EH (cell line): ENCODE measurements at regions not wholly inside any gene's neighbourhood (a gene's known extent, or its start where the extent isn't known, plus 50 kb on each side); places are given as distances from the start of the nearest gene placed in this dataset.
"Not testable (repeated sequence)": the region's sequence is repeated elsewhere in the genome, so short reads cannot be mapped to it uniquely, and the experiment has no call there.

Experiments used
- DNase-seq: peaks from one replicate; pipeline ENCODE4 v3.0.0-alpha.2; 2015; ENCODE audit warnings: low read depth

DNA sequence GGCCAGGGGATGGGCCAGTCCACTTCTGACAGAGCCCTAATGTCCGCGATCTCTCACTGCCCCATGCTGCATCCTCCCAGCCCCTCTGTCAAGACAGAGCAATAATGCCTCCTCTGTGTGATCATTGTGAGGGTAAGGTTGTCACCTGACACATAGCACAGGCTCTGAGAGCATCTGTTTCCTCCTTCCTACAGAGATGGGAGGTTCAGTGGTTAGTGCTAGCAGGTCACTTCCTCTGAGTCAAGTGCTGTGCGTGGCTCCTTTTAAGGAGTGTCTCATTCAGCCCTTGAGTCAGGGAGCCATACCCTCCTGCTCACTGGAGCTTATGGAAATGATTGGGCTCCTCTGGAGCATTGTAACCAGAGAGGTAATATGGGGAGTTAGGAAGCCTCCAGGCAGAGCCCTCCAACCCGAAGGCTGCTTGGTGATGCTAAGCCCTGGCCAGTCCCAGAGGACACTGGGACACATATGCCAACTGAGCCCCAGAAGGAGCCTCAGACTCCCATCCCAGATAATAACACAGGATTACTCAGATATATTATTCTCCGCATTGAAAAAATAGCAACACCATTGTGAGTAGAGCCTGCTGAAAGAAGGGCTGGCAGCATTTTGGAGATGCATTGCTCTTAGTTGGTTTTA lies 189.0 kb downstream of the GALNT1 start:
- no peak for DNase-seq

- DNase-seq: no peak
Measured at GRCh38 chr18:35771172-35771571, 189.6 kb downstream of the GALNT1 start.

DNA sequence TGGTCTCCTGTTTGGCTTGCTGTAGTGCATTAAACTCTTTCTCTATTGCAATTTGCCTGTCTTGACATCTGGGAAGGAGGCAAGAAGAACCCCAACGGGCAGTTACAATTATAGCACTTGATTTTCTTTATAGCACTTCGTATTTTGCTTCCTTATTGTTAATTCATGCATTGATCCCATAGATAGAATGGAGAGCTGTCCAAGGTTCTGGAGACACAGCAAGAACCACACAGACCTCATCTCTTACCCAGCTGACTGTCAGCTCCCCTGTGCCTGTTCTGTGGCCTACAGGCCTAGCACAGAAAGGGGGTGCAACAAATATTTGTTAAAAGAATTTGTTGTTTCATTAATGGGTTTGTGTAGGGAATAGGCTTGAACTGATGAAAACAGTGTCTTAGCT lies 194.3 kb downstream of the GALNT1 start:
- DNase-seq: peak; percentile 33

GRCh38 chr18:35776473-35776872 lies 194.9 kb downstream of the GALNT1 start:
- peak; percentile 33 for DNase-seq

- no peak for DNase-seq
Measured at GRCh38 chr18:35777039-35777438, 195.4 kb upstream of the RMP24 start.

- no peak for DNase-seq
Measured at GRCh38 chr18:35778850-35779627, 193.4 kb upstream of the RMP24 start.

- DNase-seq: no peak
Measured at GRCh38 chr18:35780937-35781336, 191.5 kb upstream of the RMP24 start.

- no peak for DNase-seq
Measured at GRCh38 chr18:35782926-35783325, 189.6 kb upstream of the RMP24 start.

- no peak for DNase-seq
Measured at GRCh38 chr18:35786365-35787042, 186.0 kb upstream of the RMP24 start.

DNA sequence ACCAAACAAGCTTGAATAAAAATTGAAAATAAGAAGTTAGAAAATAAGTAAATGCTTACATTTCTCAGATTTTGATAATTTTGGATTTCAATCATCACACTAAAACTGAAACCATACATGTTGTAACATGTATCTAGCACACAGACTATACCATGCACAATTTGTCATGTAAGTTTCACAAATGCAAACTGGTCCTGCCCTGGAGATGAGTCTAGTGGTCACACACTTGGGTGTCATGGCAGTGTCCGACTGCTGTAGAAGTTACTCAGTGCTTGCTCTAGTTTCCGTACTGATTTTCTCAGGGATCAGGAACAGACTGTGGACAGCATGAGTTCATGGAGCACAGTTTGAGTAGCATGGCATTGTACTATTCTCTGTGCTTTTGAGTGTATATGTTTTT lies 182.9 kb upstream of the RMP24 start:
- DNase-seq: no peak

- DNase-seq: no peak
Measured at GRCh38 chr18:35797948-35798347, 174.5 kb upstream of the RMP24 start.

DNA sequence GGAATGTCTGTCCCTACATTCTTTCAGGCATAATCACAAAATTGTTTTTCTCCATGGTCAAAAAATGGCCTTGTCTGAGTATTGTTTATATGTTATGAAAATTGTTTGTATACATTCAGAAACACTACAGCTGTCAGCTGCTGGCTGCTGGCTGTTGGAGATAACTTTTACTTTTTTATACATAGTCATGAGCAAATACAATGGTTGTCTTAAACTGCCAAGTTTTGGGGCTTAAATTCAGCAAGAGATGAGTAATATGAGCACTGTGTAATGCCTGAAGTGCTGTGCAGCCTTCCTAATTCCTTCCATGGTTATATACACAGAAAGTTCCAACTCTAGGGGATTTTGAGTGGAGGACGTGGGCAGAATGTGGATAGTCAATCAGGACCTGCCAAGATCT lies 168.9 kb upstream of the RMP24 start:
- DNase-seq: no peak

DNA sequence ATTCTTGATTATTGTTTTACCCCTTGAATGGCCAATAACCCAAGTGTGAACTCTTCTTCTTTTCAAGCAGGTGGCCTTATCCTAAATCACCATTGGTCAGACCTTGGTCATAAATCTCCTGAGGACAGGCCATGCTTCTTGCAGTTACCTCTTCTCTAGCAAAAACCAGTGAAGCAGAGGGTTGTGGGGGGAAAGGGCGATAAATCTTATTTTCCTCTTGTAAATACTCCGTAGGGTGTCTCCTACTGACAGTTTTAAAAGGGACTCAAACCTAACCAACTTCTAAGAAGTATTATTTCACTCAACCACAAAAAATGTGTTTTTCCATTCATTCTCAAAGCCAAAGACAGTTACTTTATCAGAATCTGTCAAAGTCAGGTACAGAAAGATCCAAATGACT lies 168.1 kb upstream of the RMP24 start:
- DNase-seq: no peak

DNA sequence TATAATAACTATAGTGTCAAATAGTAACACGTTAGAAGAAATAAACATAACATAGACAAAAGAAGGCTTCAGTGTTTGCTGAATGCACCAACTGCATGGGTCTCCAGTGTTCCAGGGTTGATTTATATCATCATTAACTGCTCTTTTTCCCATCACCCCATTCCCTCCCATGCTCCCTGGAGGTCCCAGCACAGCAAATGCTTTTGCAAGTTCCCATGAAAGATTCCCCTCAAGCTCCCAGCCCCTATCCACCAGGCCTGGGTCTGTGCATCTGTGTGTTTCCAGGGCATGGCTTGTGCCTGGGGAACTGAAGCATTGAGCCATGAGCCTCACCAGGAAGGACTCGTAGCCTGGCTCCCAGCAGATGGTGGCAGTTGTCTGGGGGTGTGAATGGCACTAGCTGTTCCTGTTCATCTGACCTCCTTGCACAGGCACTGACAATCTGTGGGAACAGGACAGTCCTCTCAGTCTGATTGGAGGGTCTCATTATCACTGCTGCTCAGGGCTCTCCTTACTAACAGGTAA lies 164.6 kb upstream of the RMP24 start:
- no peak for DNase-seq

DNA sequence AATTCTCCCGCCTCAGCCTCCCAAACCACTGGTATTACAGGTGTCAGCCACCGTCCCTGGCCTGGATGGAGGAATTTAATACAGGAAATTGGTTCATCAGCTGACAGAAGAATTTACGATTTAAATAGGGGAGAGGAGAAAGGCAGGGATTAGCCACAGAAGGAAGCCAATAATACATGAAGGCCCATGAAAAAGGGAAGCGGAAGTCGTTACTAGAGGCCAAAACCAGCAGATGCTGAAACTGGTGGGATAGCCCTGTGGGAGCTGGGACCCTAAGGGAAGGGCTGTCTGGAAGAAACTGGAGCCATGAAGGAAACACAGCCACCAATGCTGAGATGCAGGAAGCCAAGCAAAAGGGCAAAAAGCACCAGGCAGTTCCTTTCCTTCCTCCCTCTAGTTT lies 163.7 kb upstream of the RMP24 start:
- DNase-seq: no peak

- DNase-seq: no peak
Measured at GRCh38 chr18:35810520-35810919, 162.0 kb upstream of the RMP24 start.

DNA sequence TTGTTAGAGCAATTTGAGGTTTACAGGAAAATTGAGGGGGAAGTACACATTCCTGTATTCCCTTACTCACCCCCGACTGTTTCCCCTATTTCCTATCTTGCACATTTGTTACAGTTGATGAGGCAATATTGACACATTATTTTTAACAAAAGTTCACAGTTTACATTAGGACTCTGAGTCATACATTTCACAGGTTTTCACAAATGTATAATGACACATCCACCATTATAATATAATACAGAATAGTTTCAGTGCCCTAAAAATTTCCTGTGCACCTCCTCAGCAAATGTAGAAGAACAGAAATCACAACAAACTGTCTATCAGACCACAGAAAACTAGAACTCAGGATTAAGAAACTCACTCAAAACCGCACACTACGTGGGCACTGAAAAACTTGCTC lies 160.6 kb upstream of the RMP24 start:
- no peak for DNase-seq

- DNase-seq: not testable (repeated sequence)
Measured at GRCh38 chr18:35815011-35815410, 157.5 kb upstream of the RMP24 start.

DNA sequence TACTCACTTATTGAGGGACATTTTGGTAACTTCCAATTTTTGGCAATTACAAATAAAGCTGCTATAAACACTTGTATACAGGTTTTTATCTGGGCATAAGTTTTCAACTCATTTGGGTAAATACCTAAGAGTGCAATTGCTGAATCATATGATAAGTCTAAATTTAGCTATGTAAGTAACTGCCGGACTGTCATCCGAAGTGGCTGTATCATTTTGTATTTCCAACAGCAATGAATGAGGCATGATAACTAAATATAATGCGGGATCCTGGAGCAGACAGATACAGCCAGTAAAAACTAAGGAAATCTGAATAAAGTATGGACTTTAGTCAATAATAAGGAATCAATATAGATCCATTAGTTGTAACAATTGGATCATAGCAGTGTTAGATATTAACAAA lies 156.5 kb upstream of the RMP24 start:
- DNase-seq: no peak

DNA sequence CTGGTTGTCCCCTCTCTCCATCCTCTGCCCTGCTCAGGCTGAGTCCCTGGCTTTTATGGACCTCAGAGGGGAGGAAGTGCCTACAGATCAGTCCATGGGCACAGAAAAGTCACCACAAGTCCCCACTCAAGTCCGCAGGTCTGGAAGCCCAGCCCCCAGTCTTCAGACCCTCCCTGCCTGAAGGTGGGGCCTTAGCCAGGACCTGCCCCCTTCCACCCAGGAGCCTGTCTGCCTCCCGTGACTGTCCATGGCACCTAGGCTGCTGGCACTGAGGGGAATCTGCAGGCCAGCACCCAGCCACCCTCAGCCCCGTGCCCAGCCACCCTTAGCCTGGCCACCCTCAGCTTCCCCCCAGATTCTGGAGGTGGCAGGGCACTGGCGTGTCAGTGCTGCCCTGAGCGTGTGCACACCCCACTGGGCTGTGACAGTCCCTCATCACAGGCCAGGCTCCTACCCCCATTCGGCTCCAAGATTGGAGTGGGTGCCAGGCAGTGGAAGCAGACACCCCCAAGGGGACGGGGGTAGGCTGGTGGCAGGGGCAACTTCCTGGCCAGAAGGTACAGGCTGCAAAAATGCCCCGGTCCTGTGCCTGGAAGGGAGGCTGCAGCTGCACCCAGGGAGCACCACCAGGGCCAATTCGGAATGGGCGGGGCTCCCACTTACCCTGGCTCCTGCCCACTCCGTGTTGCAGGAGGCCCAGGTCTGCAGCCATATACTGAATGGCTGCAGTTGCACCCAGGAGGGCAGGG lies 154.7 kb upstream of the RMP24 start:
- DNase-seq: no peak

GRCh38 chr18:35818353-35818667 lies 154.2 kb upstream of the RMP24 start:
- no peak for DNase-seq

DNA sequence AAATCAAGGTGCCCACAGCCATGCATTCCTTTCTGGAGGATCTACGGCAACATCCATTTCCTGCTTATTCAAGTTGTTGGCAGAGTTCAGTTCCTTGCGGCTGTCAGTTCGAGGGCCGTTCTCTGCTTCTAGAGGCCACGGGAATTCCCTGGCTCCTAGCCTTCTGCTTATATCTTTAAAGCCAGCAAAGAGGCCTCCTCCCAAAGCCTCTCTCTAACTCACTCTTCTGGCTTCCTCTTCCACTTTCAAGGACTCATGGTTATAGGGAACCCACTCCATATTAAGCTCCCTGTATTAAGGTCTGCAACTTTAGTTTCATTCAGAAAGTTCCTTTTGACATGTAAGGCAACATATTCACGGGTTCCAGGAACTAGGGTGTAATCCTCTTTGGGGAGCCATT lies 150.1 kb upstream of the RMP24 start:
- DNase-seq: no peak

DNA sequence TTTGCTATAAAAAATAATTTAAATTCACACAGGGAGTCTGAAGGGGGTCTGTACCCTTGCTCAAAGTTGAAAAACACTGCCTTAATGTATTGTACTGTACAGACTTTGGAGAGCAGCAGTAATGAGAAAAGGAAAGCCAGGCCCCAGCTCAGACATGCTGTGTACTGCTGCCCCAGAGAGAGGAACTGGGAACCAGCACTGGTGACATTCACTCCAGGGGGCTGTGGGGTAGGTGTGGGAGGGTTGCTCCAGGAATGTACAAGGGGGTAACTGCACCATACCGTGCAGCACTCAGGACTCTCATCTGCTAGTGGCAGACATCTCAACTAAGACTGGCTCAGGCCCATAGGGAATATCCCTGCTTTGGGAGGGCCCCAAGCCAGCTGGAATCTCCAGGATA lies 146.0 kb upstream of the RMP24 start:
- DNase-seq: no peak
